WTC11 (cell line): ENCODE measurements at regions not wholly inside any gene's neighbourhood (a gene's known extent, or its start where the extent isn't known, plus 50 kb on each side); places are given as distances from the start of the nearest gene placed in this dataset.

ENCODE experiments used
- ATAC-seq: fragments of 200-7000 bp; cut with Tn5 transposase; 2 replicates; pipeline ENCODE4 v1.10.0; 2021; ENCODE audit warnings: mild to moderate bottlenecking, moderate library complexity
- CTCF ChIA-PET: fragments of 300-600 bp; sonication (Branson Sonifier 250); formaldehyde crosslinking; loops from one replicate; lab custom pipeline; 2021; ENCODE audit warnings: antibody characterized with exemption; lab: Charles Lee
- POLR2A ChIA-PET: fragments of 350-600 bp; sonication (Branson Sonifier 250); formaldehyde crosslinking; loops from one replicate; lab custom pipeline; 2021; ENCODE audit warnings: antibody characterized with exemption; lab: Charles Lee
- DNase-seq: peaks from one replicate; pipeline ENCODE4 v3.0.0; 2021; ENCODE audit warnings: low spot score
- H3K27ac Mint-ChIP-seq: 2 replicates; pipeline ENCODE4 v1.8.0; 2021; ENCODE audit warnings: mixed read lengths
- H3K27me3 Mint-ChIP-seq: 2 replicates; pipeline ENCODE4 v1.8.0; 2021; ENCODE audit warnings: low read depth, mild to moderate bottlenecking, moderate library complexity, mixed read lengths
- H3K36me3 Mint-ChIP-seq: 2 replicates; pipeline ENCODE4 v1.8.0; 2021; ENCODE audit warnings: mixed read lengths
- H3K4me1 Mint-ChIP-seq: 2 replicates; pipeline ENCODE4 v1.8.0; 2022; ENCODE audit warnings: mixed read lengths
- H3K4me3 Mint-ChIP-seq: 2 replicates; pipeline ENCODE4 v1.8.0; 2021; ENCODE audit warnings: mild to moderate bottlenecking, moderate library complexity, mixed read lengths
- H3K9me3 Mint-ChIP-seq: 2 replicates; pipeline ENCODE4 v1.8.0; 2021; ENCODE audit warnings: mixed read lengths
- ATF1 ChIP-seq: sonication (generic); formaldehyde crosslinking; IDR thresholded peaks from 2 replicates; pipeline ENCODE4 v1.8.1; 2023; ENCODE audit warnings: mild to moderate bottlenecking, moderate library complexity, missing genetic modification reagents
- CBFB ChIP-seq: sonication (generic); formaldehyde crosslinking; IDR thresholded peaks from 2 replicates; pipeline ENCODE4 v1.8.1; 2022; ENCODE audit warnings: mild to moderate bottlenecking, low read depth, missing genetic modification reagents
- CREB1 ChIP-seq: sonication (generic); formaldehyde crosslinking; IDR thresholded peaks from 2 replicates; pipeline ENCODE4 v1.8.0; 2023; ENCODE audit warnings: mild to moderate bottlenecking, missing genetic modification reagents
- FOXJ3 ChIP-seq: sonication (generic); formaldehyde crosslinking; IDR thresholded peaks from 2 replicates; pipeline ENCODE4 v1.9.0; 2021; ENCODE audit warnings: missing genetic modification reagents, mild to moderate bottlenecking, borderline replicate concordance
- FOXK1 ChIP-seq: sonication (generic); formaldehyde crosslinking; IDR thresholded peaks from 2 replicates; pipeline ENCODE4 v1.8.0; 2022; ENCODE audit warnings: mild to moderate bottlenecking, moderate library complexity, missing genetic modification reagents
- GABPB1 ChIP-seq: sonication (generic); formaldehyde crosslinking; IDR thresholded peaks from 2 replicates; pipeline ENCODE4 v1.8.1; 2023; ENCODE audit warnings: mild to moderate bottlenecking, missing genetic modification reagents
- JUN ChIP-seq: sonication (generic); formaldehyde crosslinking; IDR thresholded peaks from 2 replicates; pipeline ENCODE4 v1.8.0; 2023; ENCODE audit warnings: mild to moderate bottlenecking, missing genetic modification reagents
- NFATC4 ChIP-seq: fragments of 250-450 bp; sonication (Bioruptor Pico); IDR thresholded peaks from 2 replicates; pipeline ENCODE4 v1.9.0; 2021; ENCODE audit warnings: mild to moderate bottlenecking
- NFE2L1 ChIP-seq: sonication (generic); formaldehyde crosslinking; IDR thresholded peaks from 2 replicates; pipeline ENCODE4 v1.8.1; 2023; ENCODE audit warnings: missing genetic modification reagents
- NR2C2 ChIP-seq: sonication (generic); formaldehyde crosslinking; IDR thresholded peaks from 2 replicates; pipeline ENCODE4 v1.8.0; 2022; ENCODE audit warnings: mild to moderate bottlenecking, missing genetic modification reagents
- RELA ChIP-seq: sonication (generic); formaldehyde crosslinking; IDR thresholded peaks from 2 replicates; pipeline ENCODE4 v1.8.1; 2022; ENCODE audit warnings: missing genetic modification reagents, mild to moderate bottlenecking, borderline replicate concordance
- SOX15 ChIP-seq: fragments of 250-450 bp; sonication (Bioruptor Pico); IDR thresholded peaks from 2 replicates; pipeline ENCODE4 v1.9.0; 2021; ENCODE audit warnings: mild to moderate bottlenecking
- SP1 ChIP-seq: sonication (generic); formaldehyde crosslinking; conservative IDR thresholded peaks from 2 replicates; pipeline ENCODE4 v1.8.1; 2022; ENCODE audit warnings: missing genetic modification reagents
- ZNF219 ChIP-seq: sonication (generic); formaldehyde crosslinking; IDR thresholded peaks from 2 replicates; pipeline ENCODE4 v1.8.0; 2023; ENCODE audit warnings: missing genetic modification reagents, mild to moderate bottlenecking, borderline replicate concordance
- ZNF263 ChIP-seq: sonication (generic); formaldehyde crosslinking; IDR thresholded peaks from 2 replicates; pipeline ENCODE4 v1.8.1; 2022; ENCODE audit warnings: low read depth, mild to moderate bottlenecking, moderate library complexity, missing genetic modification reagents
- ZNF396 ChIP-seq: fragments of 250-450 bp; sonication (Bioruptor Pico); IDR thresholded peaks from 2 replicates; pipeline ENCODE4 v1.8.0; 2021; ENCODE audit warnings: mild to moderate bottlenecking, moderate library complexity, borderline replicate concordance
- TF ChIP-seq, protein P1 (sequence below): fragments of 250-450 bp; sonication (Bioruptor Pico); IDR thresholded peaks from 2 replicates; pipeline ENCODE4 v1.9.0; 2021; ENCODE audit warnings: mild to moderate bottlenecking
- TF ChIP-seq, protein P2 (sequence below): sonication (generic); formaldehyde crosslinking; IDR thresholded peaks from 2 replicates; pipeline ENCODE4 v1.8.0; 2022; ENCODE audit warnings: mild to moderate bottlenecking, missing genetic modification reagents
- TF ChIP-seq, protein P3 (sequence below): sonication (generic); formaldehyde crosslinking; IDR thresholded peaks from 2 replicates; pipeline ENCODE4 v1.8.1; 2023; ENCODE audit warnings: mild to moderate bottlenecking, missing genetic modification reagents
- TF ChIP-seq, protein P4 (sequence below): sonication (generic); formaldehyde crosslinking; IDR thresholded peaks from 2 replicates; pipeline ENCODE4 v1.8.1; 2022; ENCODE audit warnings: low read depth, missing genetic modification reagents, borderline replicate concordance
- TF ChIP-seq, protein P5 (sequence below): sonication (generic); formaldehyde crosslinking; IDR thresholded peaks from 2 replicates; pipeline ENCODE4 v1.8.1; 2023; ENCODE audit warnings: mild to moderate bottlenecking, missing genetic modification reagents, moderate library complexity
- TF ChIP-seq, protein P6 (sequence below): fragments of 250-450 bp; sonication (Bioruptor Pico); IDR thresholded peaks from 2 replicates; pipeline ENCODE4 v1.9.0; 2021; ENCODE audit warnings: mild to moderate bottlenecking
- TF ChIP-seq, protein P7 (sequence below): fragments of 250-450 bp; sonication (Bioruptor Pico); IDR thresholded peaks from 2 replicates; pipeline ENCODE4 v1.8.0; 2021; ENCODE audit warnings: mild to moderate bottlenecking
- TF ChIP-seq, protein P8 (sequence below): sonication (generic); formaldehyde crosslinking; IDR thresholded peaks from 2 replicates; pipeline ENCODE4 v1.8.1; 2022; ENCODE audit warnings: mild to moderate bottlenecking, moderate library complexity, missing genetic modification reagents

DNA sequence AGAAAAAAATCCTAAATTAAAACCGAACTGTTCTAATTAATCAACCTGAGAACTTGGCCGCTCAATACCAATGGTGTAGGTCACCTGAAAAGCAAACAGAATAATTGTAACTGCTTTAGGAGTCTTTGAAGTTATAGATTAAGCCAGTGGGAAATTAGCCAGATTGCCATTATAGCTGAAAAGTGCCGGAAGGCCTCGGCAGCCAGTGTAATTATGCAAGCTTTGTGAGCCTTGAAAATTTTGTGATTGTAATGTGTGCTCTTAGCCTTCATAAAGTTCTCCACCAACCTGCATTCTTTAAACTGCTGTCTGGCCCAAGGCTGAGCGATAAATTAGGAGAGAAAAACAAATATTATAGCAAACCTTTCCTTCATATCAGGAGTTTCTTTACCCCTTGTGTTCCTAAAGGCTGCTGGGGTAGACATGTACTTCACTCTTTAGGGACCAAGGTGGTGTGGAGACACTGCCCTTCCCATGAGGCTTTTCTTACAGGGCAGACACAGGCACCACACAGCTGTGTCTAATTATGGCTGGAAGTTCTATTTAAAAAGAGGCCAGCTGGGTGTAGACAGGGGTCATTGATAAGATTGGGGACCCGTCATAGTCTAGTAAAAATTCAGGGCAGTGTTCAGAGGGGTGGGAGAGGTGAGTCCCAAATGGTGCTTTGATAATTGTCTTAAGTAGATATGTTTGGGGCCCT, 991.2 kb downstream of the FLRT2 start:
- TF ChIP-seq FOXJ3 (no peak), JUN (CRISPR knock-in tag) (no peak), ATF1 (CRISPR knock-in tag) (no peak), ZNF263 (CRISPR knock-in tag) (no peak), GABPB1 (no peak), SP1 (no peak)
- TF ChIP-seq, protein P1, sequence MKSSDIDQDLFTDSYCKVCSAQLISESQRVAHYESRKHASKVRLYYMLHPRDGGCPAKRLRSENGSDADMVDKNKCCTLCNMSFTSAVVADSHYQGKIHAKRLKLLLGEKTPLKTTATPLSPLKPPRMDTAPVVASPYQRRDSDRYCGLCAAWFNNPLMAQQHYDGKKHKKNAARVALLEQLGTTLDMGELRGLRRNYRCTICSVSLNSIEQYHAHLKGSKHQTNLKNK (CRISPR knock-in tag): no peak
- TF ChIP-seq, protein P2, sequence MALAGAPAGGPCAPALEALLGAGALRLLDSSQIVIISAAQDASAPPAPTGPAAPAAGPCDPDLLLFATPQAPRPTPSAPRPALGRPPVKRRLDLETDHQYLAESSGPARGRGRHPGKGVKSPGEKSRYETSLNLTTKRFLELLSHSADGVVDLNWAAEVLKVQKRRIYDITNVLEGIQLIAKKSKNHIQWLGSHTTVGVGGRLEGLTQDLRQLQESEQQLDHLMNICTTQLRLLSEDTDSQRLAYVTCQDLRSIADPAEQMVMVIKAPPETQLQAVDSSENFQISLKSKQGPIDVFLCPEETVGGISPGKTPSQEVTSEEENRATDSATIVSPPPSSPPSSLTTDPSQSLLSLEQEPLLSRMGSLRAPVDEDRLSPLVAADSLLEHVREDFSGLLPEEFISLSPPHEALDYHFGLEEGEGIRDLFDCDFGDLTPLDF (CRISPR knock-in tag): no peak

DNA sequence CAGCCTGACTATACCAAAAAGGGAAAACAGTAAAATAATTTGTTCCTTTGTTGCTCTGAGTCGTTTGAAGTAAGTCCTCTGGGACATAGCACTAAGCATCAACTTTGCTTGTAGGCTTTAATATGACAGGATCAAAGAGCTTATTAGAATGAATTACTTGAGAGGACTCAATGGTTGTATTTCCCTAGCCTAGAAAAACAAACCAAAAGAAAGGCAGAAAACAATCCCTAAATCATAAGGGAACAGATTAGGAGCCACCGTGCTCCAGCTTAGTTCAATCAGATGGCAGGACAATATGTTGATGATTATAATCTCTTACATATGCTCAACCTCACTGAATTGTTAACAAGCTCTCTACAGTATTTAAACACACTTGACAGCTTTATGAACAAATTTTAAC, 988.4 kb downstream of the FLRT2 start:
- CTCF ChIA-PET: no interaction called here
- no peak for ATAC-seq
- H3K4me1 Mint-ChIP-seq: no peaks in the 10 kb centered on the region

More for the DNA sequence above, 991.2 kb downstream of the FLRT2 start:
- ChIA-PET CTCF (no interaction called here), POLR2A (no interaction called here)
- Mint-ChIP-seq H3K4me3 (no peak overlapping the region), H3K27me3 (no peaks in the 10 kb centered on the region), H3K4me1 (no peaks in the 10 kb centered on the region), H3K27ac (no peak overlapping the region), H3K36me3 (no peaks in the 10 kb centered on the region), H3K9me3 (no peaks in the 10 kb centered on the region)
- no peak for DNase-seq
- no peak for ATAC-seq

More for the DNA sequence above, 988.4 kb downstream of the FLRT2 start:
- H3K9me3 Mint-ChIP-seq: no peaks in the 10 kb centered on the region
- H3K27me3 Mint-ChIP-seq: no peaks in the 10 kb centered on the region
- no peak overlapping the region for H3K4me3 Mint-ChIP-seq
- H3K27ac Mint-ChIP-seq: no peak overlapping the region
- DNase-seq: no peak
- TF ChIP-seq ZNF396: no peak
- TF ChIP-seq RELA (CRISPR knock-in tag): no peak
- TF ChIP-seq, protein P3, sequence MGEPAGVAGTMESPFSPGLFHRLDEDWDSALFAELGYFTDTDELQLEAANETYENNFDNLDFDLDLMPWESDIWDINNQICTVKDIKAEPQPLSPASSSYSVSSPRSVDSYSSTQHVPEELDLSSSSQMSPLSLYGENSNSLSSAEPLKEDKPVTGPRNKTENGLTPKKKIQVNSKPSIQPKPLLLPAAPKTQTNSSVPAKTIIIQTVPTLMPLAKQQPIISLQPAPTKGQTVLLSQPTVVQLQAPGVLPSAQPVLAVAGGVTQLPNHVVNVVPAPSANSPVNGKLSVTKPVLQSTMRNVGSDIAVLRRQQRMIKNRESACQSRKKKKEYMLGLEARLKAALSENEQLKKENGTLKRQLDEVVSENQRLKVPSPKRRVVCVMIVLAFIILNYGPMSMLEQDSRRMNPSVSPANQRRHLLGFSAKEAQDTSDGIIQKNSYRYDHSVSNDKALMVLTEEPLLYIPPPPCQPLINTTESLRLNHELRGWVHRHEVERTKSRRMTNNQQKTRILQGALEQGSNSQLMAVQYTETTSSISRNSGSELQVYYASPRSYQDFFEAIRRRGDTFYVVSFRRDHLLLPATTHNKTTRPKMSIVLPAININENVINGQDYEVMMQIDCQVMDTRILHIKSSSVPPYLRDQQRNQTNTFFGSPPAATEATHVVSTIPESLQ (CRISPR knock-in tag): no peak
- TF ChIP-seq, protein P4, sequence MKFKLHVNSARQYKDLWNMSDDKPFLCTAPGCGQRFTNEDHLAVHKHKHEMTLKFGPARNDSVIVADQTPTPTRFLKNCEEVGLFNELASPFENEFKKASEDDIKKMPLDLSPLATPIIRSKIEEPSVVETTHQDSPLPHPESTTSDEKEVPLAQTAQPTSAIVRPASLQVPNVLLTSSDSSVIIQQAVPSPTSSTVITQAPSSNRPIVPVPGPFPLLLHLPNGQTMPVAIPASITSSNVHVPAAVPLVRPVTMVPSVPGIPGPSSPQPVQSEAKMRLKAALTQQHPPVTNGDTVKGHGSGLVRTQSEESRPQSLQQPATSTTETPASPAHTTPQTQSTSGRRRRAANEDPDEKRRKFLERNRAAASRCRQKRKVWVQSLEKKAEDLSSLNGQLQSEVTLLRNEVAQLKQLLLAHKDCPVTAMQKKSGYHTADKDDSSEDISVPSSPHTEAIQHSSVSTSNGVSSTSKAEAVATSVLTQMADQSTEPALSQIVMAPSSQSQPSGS (CRISPR knock-in tag): no peak
- TF ChIP-seq FOXK1 (CRISPR knock-in tag): no peak
- no peak for TF ChIP-seq ATF1 (CRISPR knock-in tag)
- TF ChIP-seq, protein P5, sequence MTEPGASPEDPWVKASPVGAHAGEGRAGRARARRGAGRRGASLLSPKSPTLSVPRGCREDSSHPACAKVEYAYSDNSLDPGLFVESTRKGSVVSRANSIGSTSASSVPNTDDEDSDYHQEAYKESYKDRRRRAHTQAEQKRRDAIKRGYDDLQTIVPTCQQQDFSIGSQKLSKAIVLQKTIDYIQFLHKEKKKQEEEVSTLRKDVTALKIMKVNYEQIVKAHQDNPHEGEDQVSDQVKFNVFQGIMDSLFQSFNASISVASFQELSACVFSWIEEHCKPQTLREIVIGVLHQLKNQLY (CRISPR knock-in tag): no peak
- TF ChIP-seq NFATC4 (CRISPR knock-in tag): no peak
- no peak for TF ChIP-seq FOXJ3
- TF ChIP-seq ZNF263 (CRISPR knock-in tag): no peak
- TF ChIP-seq CBFB (CRISPR knock-in tag): no peak
- TF ChIP-seq, protein P6, sequence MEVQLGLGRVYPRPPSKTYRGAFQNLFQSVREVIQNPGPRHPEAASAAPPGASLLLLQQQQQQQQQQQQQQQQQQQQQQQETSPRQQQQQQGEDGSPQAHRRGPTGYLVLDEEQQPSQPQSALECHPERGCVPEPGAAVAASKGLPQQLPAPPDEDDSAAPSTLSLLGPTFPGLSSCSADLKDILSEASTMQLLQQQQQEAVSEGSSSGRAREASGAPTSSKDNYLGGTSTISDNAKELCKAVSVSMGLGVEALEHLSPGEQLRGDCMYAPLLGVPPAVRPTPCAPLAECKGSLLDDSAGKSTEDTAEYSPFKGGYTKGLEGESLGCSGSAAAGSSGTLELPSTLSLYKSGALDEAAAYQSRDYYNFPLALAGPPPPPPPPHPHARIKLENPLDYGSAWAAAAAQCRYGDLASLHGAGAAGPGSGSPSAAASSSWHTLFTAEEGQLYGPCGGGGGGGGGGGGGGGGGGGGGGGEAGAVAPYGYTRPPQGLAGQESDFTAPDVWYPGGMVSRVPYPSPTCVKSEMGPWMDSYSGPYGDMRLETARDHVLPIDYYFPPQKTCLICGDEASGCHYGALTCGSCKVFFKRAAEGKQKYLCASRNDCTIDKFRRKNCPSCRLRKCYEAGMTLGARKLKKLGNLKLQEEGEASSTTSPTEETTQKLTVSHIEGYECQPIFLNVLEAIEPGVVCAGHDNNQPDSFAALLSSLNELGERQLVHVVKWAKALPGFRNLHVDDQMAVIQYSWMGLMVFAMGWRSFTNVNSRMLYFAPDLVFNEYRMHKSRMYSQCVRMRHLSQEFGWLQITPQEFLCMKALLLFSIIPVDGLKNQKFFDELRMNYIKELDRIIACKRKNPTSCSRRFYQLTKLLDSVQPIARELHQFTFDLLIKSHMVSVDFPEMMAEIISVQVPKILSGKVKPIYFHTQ (CRISPR knock-in tag): no peak
- TF ChIP-seq SOX15: no peak
- TF ChIP-seq, protein P7, sequence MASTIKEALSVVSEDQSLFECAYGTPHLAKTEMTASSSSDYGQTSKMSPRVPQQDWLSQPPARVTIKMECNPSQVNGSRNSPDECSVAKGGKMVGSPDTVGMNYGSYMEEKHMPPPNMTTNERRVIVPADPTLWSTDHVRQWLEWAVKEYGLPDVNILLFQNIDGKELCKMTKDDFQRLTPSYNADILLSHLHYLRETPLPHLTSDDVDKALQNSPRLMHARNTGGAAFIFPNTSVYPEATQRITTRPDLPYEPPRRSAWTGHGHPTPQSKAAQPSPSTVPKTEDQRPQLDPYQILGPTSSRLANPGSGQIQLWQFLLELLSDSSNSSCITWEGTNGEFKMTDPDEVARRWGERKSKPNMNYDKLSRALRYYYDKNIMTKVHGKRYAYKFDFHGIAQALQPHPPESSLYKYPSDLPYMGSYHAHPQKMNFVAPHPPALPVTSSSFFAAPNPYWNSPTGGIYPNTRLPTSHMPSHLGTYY (CRISPR knock-in tag): no peak
- TF ChIP-seq NR2C2 (CRISPR knock-in tag): no peak
- TF ChIP-seq ZNF219 (CRISPR knock-in tag): no peak
- TF ChIP-seq CREB1 (CRISPR knock-in tag): no peak
- no peak for TF ChIP-seq NFE2L1
- TF ChIP-seq, protein P8, sequence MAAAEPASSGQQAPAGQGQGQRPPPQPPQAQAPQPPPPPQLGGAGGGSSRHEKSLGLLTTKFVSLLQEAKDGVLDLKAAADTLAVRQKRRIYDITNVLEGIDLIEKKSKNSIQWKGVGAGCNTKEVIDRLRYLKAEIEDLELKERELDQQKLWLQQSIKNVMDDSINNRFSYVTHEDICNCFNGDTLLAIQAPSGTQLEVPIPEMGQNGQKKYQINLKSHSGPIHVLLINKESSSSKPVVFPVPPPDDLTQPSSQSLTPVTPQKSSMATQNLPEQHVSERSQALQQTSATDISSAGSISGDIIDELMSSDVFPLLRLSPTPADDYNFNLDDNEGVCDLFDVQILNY (CRISPR knock-in tag): no peak
- H3K36me3 Mint-ChIP-seq: no peaks in the 10 kb centered on the region
- POLR2A ChIA-PET: no interaction called here
